ENCODE measurements at regions not wholly inside any gene's neighbourhood (a gene's known extent, or its start where the extent isn't known, plus 50 kb on each side); places are given as distances from the start of the nearest gene placed in this dataset.

DNA sequence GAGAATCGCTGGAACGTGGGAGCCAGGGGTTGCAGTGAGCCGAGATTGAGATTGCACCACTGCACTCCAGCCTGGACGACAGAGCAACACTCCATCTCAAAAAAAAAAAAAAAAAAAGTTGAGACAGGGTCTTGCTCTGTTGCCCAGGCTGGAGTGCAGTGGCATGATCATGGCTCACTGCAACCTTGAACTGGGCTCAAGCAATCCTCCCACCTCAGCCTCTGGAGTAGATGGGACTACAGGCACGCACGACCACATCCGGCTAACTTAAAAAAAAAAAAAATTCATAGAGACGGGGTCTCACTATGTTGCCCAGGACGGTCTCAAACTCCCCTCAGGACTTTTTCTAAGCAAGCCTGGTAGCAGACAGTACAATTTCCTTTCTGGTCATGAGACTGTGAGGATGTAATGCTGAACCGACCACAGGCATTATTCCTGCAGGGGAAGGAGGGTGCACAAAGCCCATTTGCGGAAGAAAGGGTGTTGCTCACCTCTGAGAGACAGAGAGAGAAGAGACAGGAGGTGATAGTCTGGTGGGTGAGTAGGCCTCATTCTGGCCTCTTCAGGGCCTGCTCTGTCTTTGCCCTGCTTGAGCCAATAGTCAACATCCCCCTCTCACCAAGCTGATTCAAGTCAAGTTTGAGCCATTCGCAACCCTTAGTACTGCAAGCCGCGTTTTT is 205.3 kb downstream of the ZFP36L2 start:
- Mint-ChIP-seq H3K27ac (no peak overlapping the region), H3K4me3 (no peak overlapping the region), H3K4me1 (ENCODE audit: low read depth) (peaks cover 77% of the 10 kb centered on the region), H3K36me3 (ENCODE audit: low read depth) (peaks cover 13% of the 10 kb centered on the region), H3K27me3 (no peaks in the 10 kb centered on the region), H3K9me3 (peaks cover 9% of the 10 kb centered on the region)
- intact Hi-C loops (cut with micrococcal nuclease): loop anchor here (10.0 kb wide), 1 partner anchor 104 kb away; no protein-coding TSS in a partner anchor

- H3K4me3 Mint-ChIP-seq: no peak overlapping the region
- intact Hi-C loops (cut with micrococcal nuclease): loop anchor here (10.0 kb wide), 1 partner anchor 105 kb away; no protein-coding TSS in a partner anchor
- H3K9me3 Mint-ChIP-seq: peaks cover 9% of the 10 kb centered on the region
- H3K27ac Mint-ChIP-seq: peak overlapping the region; percentile 47
- no peaks in the 10 kb centered on the region for H3K27me3 Mint-ChIP-seq
- peaks cover 75% of the 10 kb centered on the region for H3K4me1 Mint-ChIP-seq (ENCODE audit: low read depth)
- H3K36me3 Mint-ChIP-seq (ENCODE audit: low read depth): peaks cover 13% of the 10 kb centered on the region
Measured at GRCh38 chr2:43020296-43020695, 206.1 kb downstream of the ZFP36L2 start.

DNA sequence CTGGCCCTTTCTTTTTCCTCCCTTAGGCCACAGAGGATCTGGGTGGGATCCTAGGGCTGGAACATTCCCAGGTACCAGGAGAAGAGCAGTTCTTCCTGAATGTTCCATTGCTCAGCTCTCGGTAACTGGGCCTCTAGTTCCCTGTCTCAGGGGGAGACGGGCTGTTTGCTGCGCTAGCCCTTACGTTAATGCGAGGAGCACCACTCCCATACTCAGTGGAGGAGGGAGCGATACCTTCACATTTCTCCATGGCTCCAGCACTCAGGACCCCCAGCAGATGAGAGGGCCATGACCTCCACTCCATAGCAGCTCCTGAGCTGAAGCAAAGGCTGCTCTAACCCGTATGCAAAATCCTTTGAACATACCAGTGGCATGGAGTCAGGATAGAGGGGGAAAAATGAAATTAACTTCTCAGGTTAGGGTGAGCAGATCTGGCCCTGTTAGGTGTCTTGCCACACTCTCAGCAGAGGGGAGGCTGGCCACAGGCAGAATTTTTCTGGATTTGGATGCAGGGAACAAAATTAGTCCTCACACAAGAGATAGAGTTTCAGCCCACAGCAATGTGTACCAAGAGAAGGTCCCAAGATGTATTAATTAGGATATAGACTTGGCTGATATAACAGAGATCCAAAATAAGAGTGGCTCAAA is 206.7 kb downstream of the ZFP36L2 start:
- H3K27me3 Mint-ChIP-seq: no peaks in the 10 kb centered on the region
- peak overlapping the region; percentile 47 for H3K27ac Mint-ChIP-seq
- intact Hi-C loops (cut with micrococcal nuclease): loop anchor here (10.0 kb wide), 1 partner anchor 105 kb away; no protein-coding TSS in a partner anchor
- peaks cover 13% of the 10 kb centered on the region for H3K36me3 Mint-ChIP-seq (ENCODE audit: low read depth)
- H3K4me3 Mint-ChIP-seq: no peak overlapping the region
- peaks cover 75% of the 10 kb centered on the region for H3K4me1 Mint-ChIP-seq (ENCODE audit: low read depth)
- H3K9me3 Mint-ChIP-seq: peaks cover 9% of the 10 kb centered on the region

DNA sequence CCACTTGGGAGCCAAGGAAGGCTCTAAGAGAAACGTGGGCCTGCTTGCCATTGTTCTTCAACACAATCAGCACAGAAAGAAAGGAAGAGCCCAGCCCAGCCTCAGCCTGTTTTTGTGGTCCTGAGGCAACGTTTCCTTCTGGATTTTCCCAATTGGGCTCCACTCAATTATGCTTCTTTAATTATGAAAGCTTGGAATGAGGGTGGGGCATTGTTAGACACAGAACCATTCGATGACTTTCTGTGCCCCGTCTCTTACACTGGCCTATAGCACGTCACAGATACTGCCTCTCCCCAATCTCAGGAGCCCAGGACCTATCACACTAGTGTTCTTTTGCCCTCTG is 207.4 kb downstream of the ZFP36L2 start:
- Mint-ChIP-seq H3K9me3 (peaks cover 9% of the 10 kb centered on the region), H3K36me3 (ENCODE audit: low read depth) (peaks cover 13% of the 10 kb centered on the region), H3K27ac (peak overlapping the region; percentile 3), H3K4me1 (ENCODE audit: low read depth) (peaks cover 75% of the 10 kb centered on the region), H3K4me3 (no peak overlapping the region), H3K27me3 (no peaks in the 10 kb centered on the region)
- intact Hi-C loops (cut with micrococcal nuclease): no loop called here

GRCh38 chr2:43018179-43019024 is 208.0 kb downstream of the ZFP36L2 start:
- H3K4me3 Mint-ChIP-seq: no peak overlapping the region
- no peaks in the 10 kb centered on the region for H3K27me3 Mint-ChIP-seq
- H3K9me3 Mint-ChIP-seq: peaks cover 9% of the 10 kb centered on the region
- H3K36me3 Mint-ChIP-seq (ENCODE audit: low read depth): peaks cover 13% of the 10 kb centered on the region
- intact Hi-C loops (cut with micrococcal nuclease): no loop called here
- peak overlapping the region; percentile 3 for H3K27ac Mint-ChIP-seq
- peaks cover 73% of the 10 kb centered on the region for H3K4me1 Mint-ChIP-seq (ENCODE audit: low read depth)

GRCh38 chr2:43013821-43014345 is 212.5 kb downstream of the ZFP36L2 start:
- no peaks in the 10 kb centered on the region for H3K27me3 Mint-ChIP-seq
- no peaks in the 10 kb centered on the region for H3K9me3 Mint-ChIP-seq
- no peaks in the 10 kb centered on the region for H3K36me3 Mint-ChIP-seq (ENCODE audit: low read depth)
- intact Hi-C loops (cut with micrococcal nuclease): no loop called here
- H3K4me3 Mint-ChIP-seq: no peak overlapping the region
- peaks cover 45% of the 10 kb centered on the region for H3K4me1 Mint-ChIP-seq (ENCODE audit: low read depth)
- no peak overlapping the region for H3K27ac Mint-ChIP-seq

GRCh38 chr2:43012966-43013365 is 213.4 kb downstream of the ZFP36L2 start:
- Mint-ChIP-seq H3K27me3 (no peaks in the 10 kb centered on the region), H3K27ac (no peak overlapping the region), H3K4me3 (no peak overlapping the region), H3K9me3 (peaks cover 6% of the 10 kb centered on the region), H3K4me1 (ENCODE audit: low read depth) (peaks cover 36% of the 10 kb centered on the region), H3K36me3 (ENCODE audit: low read depth) (no peaks in the 10 kb centered on the region)
- intact Hi-C loops (cut with micrococcal nuclease): no loop called here

- H3K36me3 Mint-ChIP-seq (ENCODE audit: low read depth): no peaks in the 10 kb centered on the region
- no peak overlapping the region for H3K27ac Mint-ChIP-seq
- H3K27me3 Mint-ChIP-seq: peaks cover 5% of the 10 kb centered on the region
- no peak overlapping the region for H3K4me3 Mint-ChIP-seq
- intact Hi-C loops (cut with micrococcal nuclease): no loop called here
- H3K9me3 Mint-ChIP-seq: peaks cover 9% of the 10 kb centered on the region
- peaks cover 26% of the 10 kb centered on the region for H3K4me1 Mint-ChIP-seq (ENCODE audit: low read depth)
Measured at GRCh38 chr2:43011158-43011491, 215.3 kb downstream of the ZFP36L2 start.

DNA sequence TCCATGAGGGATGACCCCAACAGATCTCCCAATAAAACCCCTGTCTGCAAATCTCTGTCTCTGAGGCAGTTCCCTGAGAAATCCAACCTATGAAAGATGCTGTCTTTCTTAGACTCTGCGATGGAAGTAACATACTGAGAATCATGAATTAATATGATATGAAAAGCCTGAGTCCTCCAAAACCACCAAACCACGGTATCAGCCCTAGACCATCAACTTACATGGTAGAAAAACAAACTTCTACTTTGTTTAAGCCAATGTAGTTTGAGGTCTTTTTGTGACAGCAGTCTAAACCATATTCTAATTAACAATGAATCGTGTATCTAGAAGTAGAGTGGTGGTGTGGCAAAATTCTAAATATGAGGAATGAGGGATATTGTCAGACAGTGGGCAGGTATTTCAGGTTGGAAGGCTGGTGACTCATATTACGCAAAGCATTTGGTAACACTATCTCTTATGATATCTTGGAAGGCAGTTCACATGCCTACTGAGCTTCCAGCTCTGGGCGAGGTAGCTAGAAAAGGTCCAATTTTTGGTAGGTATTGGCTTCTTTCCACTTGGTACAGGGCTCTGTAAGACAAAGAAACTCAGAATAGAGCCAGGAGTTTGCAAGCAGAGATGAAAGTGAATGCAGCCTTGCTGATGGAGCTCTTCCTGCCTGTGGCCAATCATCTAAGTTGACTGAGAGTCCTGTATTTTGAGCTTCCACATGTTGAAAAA is 215.8 kb downstream of the ZFP36L2 start:
- H3K4me3 Mint-ChIP-seq: no peak overlapping the region
- peaks cover 27% of the 10 kb centered on the region for H3K4me1 Mint-ChIP-seq (ENCODE audit: low read depth)
- H3K27me3 Mint-ChIP-seq: peaks cover 10% of the 10 kb centered on the region
- peaks cover 9% of the 10 kb centered on the region for H3K9me3 Mint-ChIP-seq
- H3K27ac Mint-ChIP-seq: no peak overlapping the region
- no peaks in the 10 kb centered on the region for H3K36me3 Mint-ChIP-seq (ENCODE audit: low read depth)
- intact Hi-C loops (cut with micrococcal nuclease): no loop called here

- no peaks in the 10 kb centered on the region for H3K36me3 Mint-ChIP-seq (ENCODE audit: low read depth)
- peaks cover 9% of the 10 kb centered on the region for H3K9me3 Mint-ChIP-seq
- no peak overlapping the region for H3K4me3 Mint-ChIP-seq
- peaks cover 18% of the 10 kb centered on the region for H3K27me3 Mint-ChIP-seq
- H3K4me1 Mint-ChIP-seq (ENCODE audit: low read depth): peaks cover 27% of the 10 kb centered on the region
- intact Hi-C loops (cut with micrococcal nuclease): no loop called here
- no peak overlapping the region for H3K27ac Mint-ChIP-seq
Measured at GRCh38 chr2:43009448-43009847, 217.0 kb downstream of the ZFP36L2 start.

GRCh38 chr2:43008388-43008787 is 216.0 kb upstream of the HAAO start:
- peaks cover 19% of the 10 kb centered on the region for H3K27me3 Mint-ChIP-seq
- no peak overlapping the region for H3K4me3 Mint-ChIP-seq
- H3K27ac Mint-ChIP-seq: no peak overlapping the region
- peaks cover 9% of the 10 kb centered on the region for H3K9me3 Mint-ChIP-seq
- peaks cover 31% of the 10 kb centered on the region for H3K4me1 Mint-ChIP-seq (ENCODE audit: low read depth)
- no peaks in the 10 kb centered on the region for H3K36me3 Mint-ChIP-seq (ENCODE audit: low read depth)
- intact Hi-C loops (cut with micrococcal nuclease): no loop called here

DNA sequence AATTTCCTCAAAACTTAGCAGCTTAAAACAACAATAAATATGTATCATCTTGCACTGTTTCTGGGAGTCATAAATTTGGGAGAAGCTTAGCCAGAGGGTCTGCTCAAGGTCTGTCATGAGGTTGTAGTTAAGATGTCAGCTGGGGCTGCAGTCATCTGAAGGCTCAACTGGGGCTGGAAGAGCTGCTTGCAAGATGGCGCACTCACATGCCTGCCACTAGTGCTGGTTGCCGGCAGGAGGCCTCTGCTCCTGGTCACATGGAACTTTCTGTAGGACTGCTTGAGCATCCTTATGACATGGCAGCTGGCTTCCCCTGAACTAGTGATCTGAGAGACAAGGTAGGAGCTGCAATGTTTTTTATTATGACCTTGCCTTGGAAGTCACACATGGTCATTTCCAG is 215.5 kb upstream of the HAAO start:
- intact Hi-C loops (cut with micrococcal nuclease): no loop called here
- Mint-ChIP-seq H3K4me1 (ENCODE audit: low read depth) (peaks cover 34% of the 10 kb centered on the region), H3K36me3 (ENCODE audit: low read depth) (no peaks in the 10 kb centered on the region), H3K27me3 (peaks cover 19% of the 10 kb centered on the region), H3K9me3 (peaks cover 9% of the 10 kb centered on the region), H3K27ac (no peak overlapping the region), H3K4me3 (no peak overlapping the region)

DNA sequence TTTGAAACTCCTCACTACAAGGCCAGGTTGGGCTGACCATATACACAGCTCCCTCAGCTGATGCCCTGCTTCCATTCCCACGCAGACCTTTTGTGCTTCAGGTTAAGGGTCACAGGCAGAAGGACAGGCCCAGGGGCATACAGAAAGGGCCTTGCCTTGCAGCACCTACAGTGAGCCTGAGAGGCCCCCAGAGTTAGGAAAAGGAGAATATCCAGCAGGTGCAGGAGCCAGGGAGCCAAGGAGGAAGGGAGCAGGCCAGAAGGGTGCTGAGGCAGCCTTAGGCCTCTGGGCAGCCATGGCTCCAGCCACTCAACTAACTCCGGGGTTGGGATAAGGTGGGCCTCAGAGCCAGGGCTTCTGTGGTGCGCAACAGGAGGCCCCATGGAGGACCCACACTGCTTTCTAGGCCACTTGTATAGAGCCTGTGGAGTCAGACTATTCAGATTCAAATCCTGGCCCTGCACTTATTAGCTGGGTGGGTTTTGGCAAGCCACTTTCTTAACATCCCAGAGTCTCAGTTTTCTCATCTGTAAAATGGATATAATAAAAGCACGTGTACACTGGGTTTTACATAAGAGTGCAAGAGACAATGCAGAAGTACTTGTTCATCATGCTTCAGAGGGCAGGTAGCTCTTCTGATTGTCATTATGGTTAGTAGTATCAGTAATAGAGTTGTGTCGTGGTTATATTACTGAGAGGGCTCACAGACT is 214.6 kb upstream of the HAAO start:
- intact Hi-C loops (cut with micrococcal nuclease): no loop called here
- Mint-ChIP-seq H3K27me3 (peaks cover 19% of the 10 kb centered on the region), H3K4me1 (ENCODE audit: low read depth) (peaks cover 36% of the 10 kb centered on the region), H3K36me3 (ENCODE audit: low read depth) (no peaks in the 10 kb centered on the region), H3K4me3 (no peak overlapping the region), H3K9me3 (peaks cover 9% of the 10 kb centered on the region), H3K27ac (no peak overlapping the region)
